Adrenal gland (tissue), 9 donors: ENCODE measurements at regions not wholly inside any gene's neighbourhood (a gene's known extent, or its start where the extent isn't known, plus 50 kb on each side); places are given as distances from the start of the nearest gene placed in this dataset.

Source experiments
- DNase-seq, 7 donors: peaks; one replicate each; pipeline ENCODE4 v3.0.0-alpha.2; 2019 to 2020
- H3K27ac ChIP-seq, 5 donors: fragments of 200-600 bp; sonication (generic) in 4 of 5; 1 replicate in 3 of 5; 2 replicates in 2 of 5; pipeline versions ENCODE4 v1.5.1 to v1.8.0; 2016 to 2020; ENCODE audit warnings: mild to moderate bottlenecking in 1 of 5
- H3K27me3 ChIP-seq: fragments of 200-600 bp; 2 replicates; pipeline ENCODE4 v1.8.0; 2021
- H3K36me3 ChIP-seq, 2 donors: fragments of 200-600 bp; replicated peaks in 1 of 2; 1 replicate in 1 of 2; 2 replicates in 1 of 2; pipeline versions ENCODE4 v1.5.1 to v1.8.0; 2018 to 2022
- H3K4me1 ChIP-seq, 2 donors: fragments of 200-600 bp; replicated peaks in 1 of 2; 1 replicate in 1 of 2; 2 replicates in 1 of 2; pipeline versions ENCODE4 v1.5.1 to v1.8.0; 2018 to 2021
- H3K4me3 ChIP-seq, 4 donors: fragments of 200-600 bp; sonication (generic) in 3 of 4; one replicate each; pipeline ENCODE4 v1.5.1; 2016 to 2018
- H3K9me3 ChIP-seq, 3 donors: fragments of 200-600 bp; sonication (generic) in 1 of 3; replicated peaks in 1 of 3; 1 replicate in 2 of 3; 2 replicates in 1 of 3; pipeline versions ENCODE4 v1.5.1 to v1.8.0; 2016 to 2021
- CTCF ChIP-seq, 6 experiments: fragments of 450-650 bp in 4 of 6; fragments of 200-600 bp in 2 of 6; sonication (generic) in 1 of 6; IDR thresholded peaks; 1 replicate in 5 of 6; 2 replicates in 1 of 6; pipeline versions ENCODE4 v1.5.1 to v1.8.0; 2016 to 2021; ENCODE audit warnings: antibody characterized with exemption in 6 of 6, mild to moderate bottlenecking in 2 of 6, moderate library complexity in 1 of 6
- POLR2A ChIP-seq, 2 donors: fragments of 450-650 bp; IDR thresholded peaks; one replicate each; pipeline ENCODE4 v1.6.1; 2017; ENCODE audit warnings: antibody characterized with exemption in 2 of 2, mild to moderate bottlenecking in 2 of 2, moderate library complexity in 1 of 2
- WGBS, 4 donors: extraction: QIAGEN DNeasy Blood & Tissue Kit in 2 of 4; methylation state at CpG; one replicate each; pipeline versions ENCODE4 v1.1.5 to v1.1.7; 2013 to 2017; 5-methylcytosine and 5-hydroxymethylcytosine counted together
- intact Hi-C, 2 donors: fragments of 100-400 bp; cut with DNase I; formaldehyde crosslinking; loops; one replicate each; pipeline versions ENCODE4 v1.14.1 to v1.15.0; 2022 to 2023
- donor health status: healthy with polysubstance abuse.
- donor health status: Bipolar disorder and iron deficiency.
- donor health status: DM: yes; HTN: yes; CAD: no.
- donor health status: DM: no; HTN: no; CAD: no.
- donor health status: DM: no; HTN: no; CAD: no.

DNA sequence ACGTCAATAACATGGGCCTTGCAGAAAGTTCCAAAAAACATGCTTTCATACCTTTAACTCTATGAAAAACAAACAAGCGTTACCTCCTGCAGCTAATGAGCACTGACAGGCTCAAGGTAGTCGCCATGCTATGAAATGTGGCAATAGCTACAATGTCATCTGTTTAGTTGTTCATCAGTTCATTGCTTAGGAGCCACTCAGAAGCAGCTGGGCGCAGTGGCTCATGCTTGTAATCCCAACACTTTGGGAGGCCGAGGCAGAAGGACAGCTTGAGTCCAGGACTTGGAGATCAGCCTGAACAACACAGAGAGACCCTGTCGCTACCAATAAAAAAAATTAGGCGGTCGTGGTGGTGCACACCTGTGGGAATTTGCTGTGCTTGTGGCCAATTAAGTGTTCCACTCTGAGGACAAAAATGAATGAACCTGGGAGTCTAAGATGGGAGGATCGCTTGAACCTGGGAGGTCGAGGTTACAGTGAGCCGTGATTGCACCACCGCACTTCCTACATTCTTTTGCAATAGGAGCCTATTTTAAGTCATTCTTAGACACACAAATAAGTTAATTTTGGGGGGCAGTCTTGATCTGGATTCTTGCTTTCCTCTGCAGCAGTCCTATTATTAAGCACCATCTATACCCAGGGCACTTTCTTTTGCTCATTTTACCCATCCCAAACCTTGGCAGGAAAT is 276.2 kb upstream of the KLF14 start:
- H3K27me3 ChIP-seq = no peaks in the 10 kb centered on the region
- no peaks in the 10 kb centered on the region for H3K9me3 ChIP-seq
- H3K36me3 ChIP-seq = no peaks in the 10 kb centered on the region
- peaks cover 49 to 80% of the 10 kb centered on the region in 2 donors for H3K4me1 ChIP-seq
- intact Hi-C loops = no loop called here
- H3K27ac ChIP-seq = peak overlapping the region in 3 of 5 donors; percentile 52 to 79 (median 67)
- TF ChIP-seq POLR2A (IDR thresholded peaks at IDR 0.05) (no peak), CTCF (IDR thresholded peaks at IDR 0.05) (no peak)
- no peak for DNase-seq
- WGBS, 4 donors = 83 to 90% (median 86%) methylated on average over 12 of the region's 12 CpGs
- H3K4me3 ChIP-seq = no peak overlapping the region

DNA sequence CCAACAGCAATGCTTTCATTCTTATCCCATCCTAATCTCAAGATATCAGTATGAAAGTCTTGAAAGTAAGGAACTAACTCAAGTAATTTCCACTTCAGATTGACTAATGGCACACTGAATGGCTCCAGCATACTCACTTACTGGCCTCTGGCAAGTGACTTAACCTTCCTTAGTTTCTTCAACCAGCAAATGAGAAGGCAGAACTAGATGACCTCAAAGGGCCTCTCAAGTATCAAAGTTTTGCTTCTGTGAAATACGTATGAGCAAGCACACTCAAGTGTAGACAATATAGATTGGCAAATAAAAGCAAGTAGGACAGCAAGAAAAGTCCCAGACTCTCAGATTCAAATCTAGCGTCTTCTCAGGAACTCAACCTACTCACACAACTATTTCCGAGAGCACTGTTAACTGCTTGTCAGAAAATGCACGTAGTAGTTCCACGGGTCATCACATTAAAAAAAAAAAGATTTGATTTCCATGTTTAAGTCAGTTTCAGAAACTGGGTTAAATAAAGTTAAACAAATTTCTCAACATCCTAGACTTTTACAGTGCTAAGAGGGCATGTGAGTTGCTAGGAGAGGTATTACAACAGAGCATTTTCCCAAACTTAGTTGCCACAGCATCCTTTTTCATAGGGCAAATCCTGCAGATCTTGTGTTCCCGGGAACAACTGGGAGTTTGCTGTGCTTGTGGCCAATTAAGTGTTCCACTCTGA is 276.9 kb upstream of the KLF14 start:
- no peak overlapping the region for H3K4me3 ChIP-seq
- H3K4me1 ChIP-seq = peaks cover 49 to 87% of the 10 kb centered on the region in 2 donors
- H3K27me3 ChIP-seq = no peaks in the 10 kb centered on the region
- no peaks in the 10 kb centered on the region for H3K9me3 ChIP-seq
- intact Hi-C loops = no loop called here
- H3K27ac ChIP-seq = peak overlapping the region; percentile 19 to 82 (median 67)
- WGBS, 4 donors = 67 to 75% (median 72%) methylated on average over 6 of the region's 6 CpGs
- no peak for DNase-seq
- H3K36me3 ChIP-seq = no peaks in the 10 kb centered on the region
- no peak for TF ChIP-seq CTCF (IDR thresholded peaks at IDR 0.05)
- TF ChIP-seq POLR2A (IDR thresholded peaks at IDR 0.05) = no peak

DNA sequence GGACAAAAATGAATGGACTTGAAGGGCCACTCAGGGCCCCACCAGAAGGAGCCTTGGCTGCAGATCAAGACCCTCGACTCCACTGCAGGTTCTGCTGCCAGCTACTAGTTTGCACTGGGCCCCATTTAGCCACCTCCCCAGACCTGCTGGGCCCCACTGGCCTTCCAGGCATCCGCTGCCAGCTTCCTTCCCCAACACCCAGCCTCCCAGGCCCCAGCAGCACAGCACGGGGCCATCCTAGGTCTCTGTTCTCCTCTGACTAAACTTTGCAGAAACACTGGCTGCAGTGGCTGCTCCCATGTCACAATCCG is 277.4 kb upstream of the KLF14 start:
- Histone ChIP-seq H3K36me3 (no peaks in the 10 kb centered on the region), H3K4me1 (peaks cover 49 to 92% of the 10 kb centered on the region in 2 donors), H3K9me3 (no peaks in the 10 kb centered on the region), H3K27ac (peak overlapping the region; percentile 31 to 82 (median 67)), H3K27me3 (no peaks in the 10 kb centered on the region), H3K4me3 (no peak overlapping the region)
- TF ChIP-seq CTCF (IDR thresholded peaks at IDR 0.05) = no peak
- TF ChIP-seq POLR2A (IDR thresholded peaks at IDR 0.05) = no peak
- peak in 1 of 7 donors; percentile 35 for DNase-seq
- intact Hi-C loops = no loop called here
- 54 to 61% (median 57%) methylated on average over 3 to 4 of the region's 4 CpGs for WGBS, 4 donors

DNA sequence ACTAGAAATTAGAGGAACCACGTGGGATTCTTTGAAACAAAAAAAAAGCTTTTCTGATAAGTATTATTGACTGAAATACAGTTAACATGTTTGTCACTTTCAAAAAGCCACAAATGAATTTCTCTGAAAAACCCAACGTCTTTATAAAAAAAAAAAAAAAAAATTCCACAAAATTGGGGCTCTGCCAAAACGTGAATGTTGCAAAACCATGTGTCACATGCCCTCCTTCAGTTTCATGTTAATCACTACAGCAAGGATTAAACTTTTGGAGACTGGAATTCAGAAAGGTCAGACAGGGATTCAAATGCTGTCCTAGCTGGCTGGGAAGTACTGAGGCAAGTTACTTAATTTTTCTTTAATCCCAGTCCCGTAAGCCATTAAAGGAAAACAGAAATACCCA is 278.0 kb upstream of the KLF14 start:
- DNase-seq = peak in 1 of 7 donors; percentile 50
- Histone ChIP-seq H3K27ac (peak overlapping the region; percentile 40 to 88 (median 74)), H3K4me1 (peaks cover 49 to 92% of the 10 kb centered on the region in 2 donors), H3K36me3 (no peaks in the 10 kb centered on the region), H3K4me3 (no peak overlapping the region), H3K27me3 (no peaks in the 10 kb centered on the region), H3K9me3 (no peaks in the 10 kb centered on the region)
- intact Hi-C loops = no loop called here
- TF ChIP-seq CTCF (IDR thresholded peaks at IDR 0.05) (no peak), POLR2A (IDR thresholded peaks at IDR 0.05) (no peak)
- 5 to 10% (median 9%) methylated on average over 4 of the region's 4 CpGs for WGBS, 4 donors
